ENCODE measurements at regions not wholly inside any gene's neighbourhood (a gene's known extent, or its start where the extent isn't known, plus 50 kb on each side); places are given as distances from the start of the nearest gene placed in this dataset.

DNA sequence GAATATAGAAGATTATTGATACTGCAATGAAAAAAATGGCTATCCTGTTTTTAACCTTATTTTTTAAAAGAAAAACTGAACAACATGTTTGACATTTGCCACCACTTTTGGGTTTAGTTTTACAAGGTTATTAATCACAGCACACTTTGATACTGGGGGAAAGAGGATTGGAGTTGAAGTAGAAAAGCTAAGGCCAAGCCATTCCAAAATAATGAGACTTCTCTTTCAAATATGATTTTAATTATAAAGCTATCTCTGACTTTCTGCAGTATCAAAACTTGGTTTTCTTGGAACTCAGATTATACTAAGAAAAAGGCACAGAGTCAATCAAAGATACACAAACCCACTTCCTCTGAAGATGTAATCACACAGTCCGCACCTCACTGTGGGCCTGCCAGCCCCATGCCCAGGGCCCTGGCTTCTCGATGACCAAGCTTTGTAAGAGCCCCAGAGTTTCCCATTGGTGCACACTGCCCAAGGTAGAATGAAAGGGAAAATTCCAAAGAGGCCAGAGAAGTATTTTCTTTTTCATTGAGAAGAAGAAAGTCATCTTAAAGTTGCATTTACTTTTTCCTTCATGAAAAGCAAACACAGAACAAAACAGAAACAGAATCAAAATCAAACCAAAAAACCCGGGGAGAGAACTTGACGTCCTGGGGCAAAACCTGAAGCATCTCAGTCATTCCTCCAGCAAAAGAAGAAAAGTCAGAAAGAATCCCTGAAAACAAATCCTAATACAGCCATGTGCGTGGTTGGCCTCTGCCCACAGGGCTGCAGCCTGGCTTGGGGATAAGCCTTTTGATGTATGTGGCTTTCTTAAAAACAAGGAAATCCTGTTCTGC, 187.7 kb upstream of the KLF6 start:
- Mint-ChIP-seq H3K36me3 (no peaks in the 10 kb centered on the region), H3K4me1 (peaks cover 23 to 50% (median 42%) of the 10 kb centered on the region in 4 donors), H3K9me3 (no peaks in the 10 kb centered on the region), H3K27me3 (no peaks in the 10 kb centered on the region), H3K4me3 (peak overlapping the region; percentile 60 to 87 (median 80)), H3K27ac (peak overlapping the region; percentile 78 to 98 (median 94))
- POLR2A ChIA-PET: interaction anchor here (1.7 to 3.8 kb wide), 5 partner anchors 13 to 191 kb away, joined by 4 to 23 read pairs (median 7); partner anchors contain the start of gene KLF6
- ATAC-seq (peak; percentile 86 to 87), DNase-seq (peak in 2 of 10 donors; percentile 20 to 35)

DNA sequence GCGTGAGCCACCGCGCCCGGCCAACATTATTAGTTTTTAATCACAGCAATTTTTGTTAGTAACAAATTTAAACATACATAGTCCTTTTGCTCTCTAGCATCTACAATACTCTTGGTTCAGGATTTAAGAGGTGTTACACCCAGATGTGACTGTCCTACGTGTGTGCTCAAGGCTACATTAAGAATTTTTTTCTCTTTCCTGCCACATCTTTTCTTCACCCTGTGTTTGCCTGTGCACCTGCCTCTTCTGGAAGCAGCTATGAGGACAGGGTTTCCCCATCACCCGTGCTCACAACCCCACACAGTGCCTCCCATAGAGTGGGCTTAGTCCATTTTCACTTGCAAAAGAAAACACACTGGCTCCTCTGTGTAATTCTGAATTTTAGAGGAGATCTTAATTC, 186.7 kb upstream of the KLF6 start:
- DNase-seq: no peak
- peak overlapping the region in 8 of 10 donors; percentile 42 to 81 (median 56) for H3K4me3 Mint-ChIP-seq
- no peaks in the 10 kb centered on the region for H3K9me3 Mint-ChIP-seq

DNA sequence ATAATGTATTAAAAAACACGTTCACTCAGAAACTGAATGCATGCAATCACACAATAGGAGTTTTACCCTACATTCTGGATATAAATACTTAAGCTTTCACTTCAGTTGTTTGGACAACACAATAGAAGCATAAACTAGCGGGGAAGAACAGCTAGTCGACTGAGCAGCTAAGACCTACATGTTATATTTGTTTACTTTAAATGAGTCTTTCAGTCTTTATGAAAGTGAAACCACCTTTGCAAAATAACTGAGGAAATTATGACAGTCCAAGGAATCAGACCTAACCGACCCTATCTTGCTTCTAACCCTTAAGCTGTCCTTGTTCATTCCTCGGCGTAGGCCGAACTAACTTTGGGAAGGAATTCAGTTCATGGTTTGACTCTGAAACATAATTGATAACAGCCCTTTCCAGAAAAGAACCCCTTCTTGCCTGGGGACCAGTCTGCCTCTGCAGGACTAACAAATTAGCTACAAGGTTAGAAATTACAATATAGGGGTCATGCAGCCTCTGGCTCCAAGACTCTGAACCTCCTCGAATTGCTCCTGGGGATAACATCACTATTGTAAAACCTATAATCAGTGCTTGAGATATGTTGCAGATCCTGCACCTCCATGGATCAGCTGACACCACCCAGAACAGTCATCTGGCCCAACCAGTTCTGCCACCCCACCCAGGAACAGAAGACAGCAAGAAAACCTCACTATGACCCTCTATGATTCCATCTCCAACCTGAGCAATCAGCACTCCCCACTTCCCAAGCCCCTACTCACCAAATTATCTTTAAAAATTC, 185.1 kb upstream of the KLF6 start:
- Mint-ChIP-seq H3K9me3 (no peaks in the 10 kb centered on the region), H3K27ac (peak overlapping the region in 8 of 10 donors; percentile 73 to 92 (median 84)), H3K27me3 (no peaks in the 10 kb centered on the region), H3K36me3 (no peaks in the 10 kb centered on the region), H3K4me3 (peak overlapping the region in 7 of 10 donors; percentile 11 to 45 (median 23)), H3K4me1 (peaks cover 23 to 51% (median 42%) of the 10 kb centered on the region in 4 donors)
- POLR2A ChIA-PET: interaction anchor here (0.8 to 1.8 kb wide), 4 partner anchors 9 to 185 kb away, joined by 4 to 6 read pairs (median 6); partner anchors contain the start of gene KLF6
- ATAC-seq: no peak
- DNase-seq: no peak

More for the DNA sequence above, 186.7 kb upstream of the KLF6 start:
- Mint-ChIP-seq H3K27me3 (no peaks in the 10 kb centered on the region), H3K4me1 (peaks cover 23 to 51% (median 42%) of the 10 kb centered on the region in 4 donors), H3K36me3 (no peaks in the 10 kb centered on the region), H3K27ac (peak overlapping the region; percentile 28 to 98 (median 88))
- POLR2A ChIA-PET: interaction anchor here (1.8 to 3.8 kb wide), 3 partner anchors 12 to 186 kb away, joined by 7 to 23 read pairs (median 21); partner anchors contain the start of gene KLF6
- peak; percentile 47 to 57 for ATAC-seq

DNA sequence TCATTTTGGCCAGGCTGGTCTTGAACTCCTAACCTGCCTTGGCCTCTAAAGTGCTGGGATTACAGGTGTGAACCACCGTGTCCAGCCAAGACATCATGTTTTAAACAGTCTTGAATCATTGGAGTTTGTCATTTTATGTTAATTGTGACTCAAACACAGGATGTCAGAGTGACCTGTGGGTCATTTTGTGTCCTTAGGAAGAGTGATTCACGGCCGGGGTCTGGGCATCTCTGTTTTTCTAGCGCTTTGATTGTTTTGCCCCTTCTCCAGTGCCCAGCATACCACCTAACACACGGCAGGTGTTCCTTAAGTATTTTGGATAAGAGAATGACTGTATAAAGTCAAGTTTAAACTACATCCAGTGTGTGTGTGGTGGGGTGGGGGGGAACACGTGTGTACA, 183.7 kb upstream of the KLF6 start:
- H3K27ac Mint-ChIP-seq: no peak overlapping the region
- no peaks in the 10 kb centered on the region for H3K36me3 Mint-ChIP-seq
- no peak overlapping the region for H3K4me3 Mint-ChIP-seq
- H3K27me3 Mint-ChIP-seq: no peaks in the 10 kb centered on the region
- DNase-seq (no peak), ATAC-seq (no peak)
- H3K4me1 Mint-ChIP-seq: peaks cover 21 to 43% (median 40%) of the 10 kb centered on the region in 4 donors
- H3K9me3 Mint-ChIP-seq: no peaks in the 10 kb centered on the region
- POLR2A ChIA-PET: no interaction called here

DNA sequence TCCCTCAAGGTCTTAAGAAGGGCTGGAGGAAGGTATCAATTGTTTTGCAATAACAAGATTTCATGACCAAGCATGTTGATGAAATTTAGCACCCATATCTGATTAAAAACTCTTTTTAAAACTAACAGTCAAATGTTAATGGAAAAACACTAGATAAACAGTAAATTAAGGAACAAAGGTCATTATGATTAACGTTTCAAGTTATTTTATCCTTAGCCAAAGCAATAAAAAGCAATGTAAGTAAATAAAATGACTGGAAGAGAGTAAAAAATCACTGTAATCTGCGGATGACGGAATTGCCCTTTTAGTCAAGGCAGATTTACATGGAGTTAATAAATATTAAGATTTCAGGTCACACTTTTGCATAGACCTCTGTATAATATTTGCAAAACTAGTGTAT, 179.5 kb upstream of the KLF6 start:
- Mint-ChIP-seq H3K27me3 (no peaks in the 10 kb centered on the region), H3K9me3 (no peaks in the 10 kb centered on the region), H3K36me3 (no peaks in the 10 kb centered on the region), H3K4me1 (peaks cover 14 to 34% (median 26%) of the 10 kb centered on the region in 4 donors), H3K4me3 (no peak overlapping the region), H3K27ac (no peak overlapping the region)
- ATAC-seq (no peak), DNase-seq (no peak)
- POLR2A ChIA-PET: no interaction called here

DNA sequence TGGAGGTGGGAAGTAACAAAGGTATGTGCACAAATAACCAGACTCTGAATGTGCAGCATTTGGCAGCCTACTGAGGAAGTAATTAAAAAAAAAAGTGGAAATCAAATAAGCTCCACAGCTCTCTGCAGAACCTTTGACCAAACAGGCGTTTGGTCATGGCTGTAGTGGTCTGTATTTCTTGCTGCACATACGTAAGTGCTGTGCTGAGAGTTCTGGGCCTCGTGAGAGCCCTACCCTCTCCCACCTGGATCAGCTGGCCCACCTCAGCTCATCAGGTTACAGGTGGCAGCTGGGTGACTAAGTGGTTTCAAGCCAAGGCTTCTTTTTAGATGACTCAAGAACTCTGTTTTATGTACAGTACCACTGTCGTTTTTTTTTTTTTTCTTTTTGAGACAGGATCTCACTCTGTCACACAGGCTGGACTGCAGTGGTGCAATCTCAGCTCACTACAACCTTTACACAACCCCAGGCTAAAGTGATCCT, 178.2 kb upstream of the KLF6 start:
- H3K27me3 Mint-ChIP-seq: no peaks in the 10 kb centered on the region
- no peaks in the 10 kb centered on the region for H3K36me3 Mint-ChIP-seq
- ATAC-seq (no peak), DNase-seq (no peak)
- peaks cover 14 to 34% (median 25%) of the 10 kb centered on the region in 4 donors for H3K4me1 Mint-ChIP-seq
- no peak overlapping the region for H3K4me3 Mint-ChIP-seq
- no peaks in the 10 kb centered on the region for H3K9me3 Mint-ChIP-seq
- peak overlapping the region in 3 of 10 donors; percentile 7 to 32 (median 12) for H3K27ac Mint-ChIP-seq
- POLR2A ChIA-PET: interaction anchor here (0.6 kb wide), 1 partner anchor 12 kb away, joined by 6 read pairs; no protein-coding TSS in a partner anchor

DNA sequence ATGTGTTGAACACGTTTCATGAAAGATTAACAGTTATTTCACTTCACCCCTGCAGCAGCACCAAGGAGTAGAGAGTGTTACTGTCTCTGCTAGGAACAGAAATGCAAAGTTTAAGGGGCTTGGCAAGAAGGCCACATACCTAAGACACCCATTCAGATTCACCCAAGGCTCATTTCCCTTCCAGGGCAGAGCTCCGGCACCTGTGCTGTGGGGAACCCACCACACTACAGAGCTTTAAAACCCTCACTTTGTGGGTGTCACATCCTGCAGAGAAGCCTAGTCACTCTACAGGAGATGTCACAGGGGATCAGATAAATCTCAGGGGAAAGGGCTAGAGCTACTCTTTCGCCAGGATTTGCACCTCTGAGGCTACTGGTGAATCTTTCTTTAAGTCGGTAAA, 176.1 kb upstream of the KLF6 start:
- POLR2A ChIA-PET: interaction anchor here (0.5 to 4.5 kb wide), 8 partner anchors 9 to 179 kb away, joined by 3 to 26 read pairs (median 7); partner anchors contain the start of gene KLF6
- ATAC-seq: peak; percentile 99 to 100
- peak in 8 of 10 donors; percentile 28 to 73 (median 62) for DNase-seq
- Mint-ChIP-seq H3K27ac (peak overlapping the region; percentile 32 to 88 (median 72)), H3K36me3 (no peaks in the 10 kb centered on the region), H3K9me3 (no peaks in the 10 kb centered on the region), H3K27me3 (no peaks in the 10 kb centered on the region), H3K4me1 (peaks cover 14 to 34% (median 25%) of the 10 kb centered on the region in 4 donors), H3K4me3 (peak overlapping the region in 9 of 10 donors; percentile 15 to 59 (median 52))

DNA sequence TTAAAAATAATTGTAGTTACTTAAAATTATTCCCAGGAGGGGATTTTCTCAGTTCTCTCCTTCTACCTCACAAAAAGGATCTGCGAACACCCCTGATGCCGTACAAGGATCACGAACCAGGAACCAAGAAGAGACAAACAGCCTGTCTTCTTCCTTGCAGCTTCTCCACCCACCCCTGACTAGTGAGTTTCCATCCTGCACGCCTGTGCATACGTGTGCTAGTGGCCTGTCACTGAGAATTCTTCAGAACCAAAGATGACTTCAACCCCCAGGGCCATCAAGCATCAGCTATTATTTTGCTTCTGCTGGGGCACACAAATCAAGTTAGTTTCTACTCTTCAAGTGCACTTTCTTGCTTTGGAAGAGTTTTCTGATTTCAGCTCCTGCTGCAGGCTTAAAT, 175.5 kb upstream of the KLF6 start:
- peak overlapping the region in 1 of 10 donors; percentile 59 for H3K4me3 Mint-ChIP-seq
- POLR2A ChIA-PET: interaction anchor here (0.5 to 4.5 kb wide), 7 partner anchors 9 to 178 kb away, joined by 3 to 26 read pairs (median 8); partner anchors contain the start of gene KLF6
- H3K9me3 Mint-ChIP-seq: no peaks in the 10 kb centered on the region
- H3K27me3 Mint-ChIP-seq: no peaks in the 10 kb centered on the region
- no peaks in the 10 kb centered on the region for H3K36me3 Mint-ChIP-seq
- H3K27ac Mint-ChIP-seq: peak overlapping the region in 6 of 10 donors; percentile 32 to 88 (median 70)
- DNase-seq: no peak
- ATAC-seq: no peak
- peaks cover 14 to 34% (median 25%) of the 10 kb centered on the region in 4 donors for H3K4me1 Mint-ChIP-seq

DNA sequence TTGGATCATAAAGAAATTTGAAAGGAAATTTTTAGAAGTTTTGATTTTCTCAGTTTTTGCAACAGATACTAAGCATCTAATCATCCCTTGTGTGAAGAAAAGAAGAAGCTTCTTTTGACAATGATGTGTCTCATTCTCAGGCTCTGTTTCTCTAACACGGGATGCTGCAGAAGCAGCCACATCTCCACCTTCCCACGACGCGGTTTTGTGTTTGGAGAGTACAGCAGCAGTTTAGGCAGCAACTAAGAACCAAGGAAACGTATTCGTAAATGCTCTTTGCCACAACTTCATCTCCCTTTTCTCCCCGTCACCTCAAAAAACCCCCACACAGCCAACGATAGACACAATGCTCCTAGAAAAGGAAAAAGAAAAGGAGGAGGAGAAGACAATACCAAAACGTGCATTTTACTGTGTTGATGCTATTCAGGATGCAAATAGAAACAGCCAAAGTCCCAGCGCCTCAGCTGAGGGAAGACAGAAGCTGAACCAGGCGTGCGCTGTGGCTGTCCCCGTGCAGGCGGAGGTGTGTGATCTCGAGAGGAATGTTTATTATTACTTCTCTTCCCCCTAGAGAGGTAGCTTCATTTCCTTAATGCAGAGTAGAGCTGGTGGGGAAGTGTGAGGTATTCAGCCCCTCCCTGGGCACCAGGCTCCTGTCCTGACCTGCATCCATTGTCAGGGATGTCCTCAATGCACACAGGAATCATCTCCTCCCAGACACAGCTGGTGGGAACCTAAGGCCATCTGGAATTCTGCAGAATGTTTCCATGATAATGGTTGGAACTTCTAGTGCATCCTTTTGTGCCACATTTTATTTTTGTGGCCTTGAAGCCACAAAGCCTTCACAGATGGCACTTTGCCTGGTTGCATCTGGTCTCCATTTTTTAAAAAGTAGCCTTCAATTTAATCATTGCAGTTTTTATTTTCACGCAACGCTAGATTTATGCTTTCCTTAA, 174.6 kb upstream of the KLF6 start:
- Mint-ChIP-seq H3K27ac (peak overlapping the region in 5 of 10 donors; percentile 5 to 77 (median 25)), H3K36me3 (no peaks in the 10 kb centered on the region), H3K4me1 (peaks cover 14 to 34% (median 25%) of the 10 kb centered on the region in 4 donors), H3K9me3 (no peaks in the 10 kb centered on the region), H3K4me3 (peak overlapping the region in 5 of 10 donors; percentile 4 to 58 (median 8)), H3K27me3 (no peaks in the 10 kb centered on the region)
- no peak for DNase-seq
- no peak for ATAC-seq
- POLR2A ChIA-PET: interaction anchor here (1.8 to 4.5 kb wide), 6 partner anchors 10 to 178 kb away, joined by 5 to 26 read pairs (median 10); partner anchors contain the start of gene KLF6

DNA sequence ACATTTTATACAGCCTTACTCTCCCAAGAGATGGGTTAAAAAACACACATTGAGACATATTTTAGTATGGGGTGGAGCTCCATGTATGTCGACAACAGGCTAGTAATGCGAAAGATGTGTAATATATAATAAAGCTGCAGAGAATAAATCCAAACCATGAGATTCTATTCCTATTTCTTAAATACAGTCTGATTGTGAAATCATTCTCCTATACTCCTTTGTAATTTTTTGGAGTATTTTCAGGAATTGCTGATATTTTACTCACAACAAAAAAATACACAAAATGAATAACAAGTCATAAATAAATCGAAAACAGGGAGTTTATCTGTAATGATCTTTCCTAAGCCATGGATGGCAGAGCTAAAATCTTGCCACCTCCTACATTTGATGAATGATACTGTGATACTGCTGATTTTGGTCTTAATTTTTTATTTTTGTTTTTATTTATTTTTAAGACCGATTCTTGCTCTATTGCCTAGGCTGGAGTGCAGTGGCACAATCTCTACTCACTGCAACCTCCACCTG, 173.5 kb upstream of the KLF6 start:
- H3K9me3 Mint-ChIP-seq: peaks cover 0 to 2% (median 0%) of the 10 kb centered on the region in 9 donors
- DNase-seq: no peak
- H3K27ac Mint-ChIP-seq: no peak overlapping the region
- H3K4me3 Mint-ChIP-seq: no peak overlapping the region
- peaks cover 14 to 34% (median 25%) of the 10 kb centered on the region in 4 donors for H3K4me1 Mint-ChIP-seq
- no peaks in the 10 kb centered on the region for H3K36me3 Mint-ChIP-seq
- no peak for ATAC-seq
- POLR2A ChIA-PET: interaction anchor here (1.2 to 4.5 kb wide), 2 partner anchors 14 to 173 kb away, joined by 5 to 23 read pairs; partner anchors contain the start of gene KLF6
- H3K27me3 Mint-ChIP-seq: no peaks in the 10 kb centered on the region

Measured in naive thymus-derived CD8-positive, alpha-beta T cell (primary cell).